Lower leg skin (tissue), 4 donors: ENCODE measurements at regions not wholly inside any gene's neighbourhood (a gene's known extent, or its start where the extent isn't known, plus 50 kb on each side); places are given as distances from the start of the nearest gene placed in this dataset.

ENCODE experiments used
- DNase-seq, 2 donors: peaks; one replicate each; pipeline ENCODE4 v3.0.0-alpha.2; 2019; ENCODE audit warnings: low spot score in 2 of 2
- H3K4me3 ChIP-seq: fragments of 200-600 bp; sonication (generic); 2 replicates; pipeline ENCODE4 v1.5.1; 2017; ENCODE audit warnings: mild to moderate bottlenecking, low read depth; ENCODE audit not compliant: poor library complexity, severe bottlenecking
- POLR2A ChIP-seq, 2 donors: fragments of 450-650 bp; IDR thresholded peaks; one replicate each; pipeline ENCODE4 v1.6.1; 2016 to 2017; ENCODE audit warnings: antibody characterized with exemption in 2 of 2, mild to moderate bottlenecking in 1 of 2, moderate library complexity in 1 of 2
- WGBS, 2 donors: methylation state at CpG; one replicate each; pipeline ENCODE4 v1.1.5; 2018; 5-methylcytosine and 5-hydroxymethylcytosine counted together
- intact Hi-C: fragments of 100-400 bp; cut with DNase I; formaldehyde crosslinking; loops from one replicate; pipeline ENCODE4 v1.15.0; 2023; ENCODE audit warnings: low total_unique reads
- TF ChIP-seq, protein P1 (sequence below), 3 donors: fragments of 450-650 bp; IDR thresholded peaks; one replicate each; pipeline ENCODE4 v1.5.1; 2016; ENCODE audit warnings: antibody characterized with exemption in 3 of 3, mild to moderate bottlenecking in 3 of 3, moderate library complexity in 2 of 3

GRCh38 chr14:28656704-28657255 lies 109.8 kb upstream of the FOXG1 start:
- no peak overlapping the region for H3K4me3 ChIP-seq
- TF ChIP-seq POLR2A (IDR thresholded peaks at IDR 0.05), result no peak
- TF ChIP-seq, protein P1, sequence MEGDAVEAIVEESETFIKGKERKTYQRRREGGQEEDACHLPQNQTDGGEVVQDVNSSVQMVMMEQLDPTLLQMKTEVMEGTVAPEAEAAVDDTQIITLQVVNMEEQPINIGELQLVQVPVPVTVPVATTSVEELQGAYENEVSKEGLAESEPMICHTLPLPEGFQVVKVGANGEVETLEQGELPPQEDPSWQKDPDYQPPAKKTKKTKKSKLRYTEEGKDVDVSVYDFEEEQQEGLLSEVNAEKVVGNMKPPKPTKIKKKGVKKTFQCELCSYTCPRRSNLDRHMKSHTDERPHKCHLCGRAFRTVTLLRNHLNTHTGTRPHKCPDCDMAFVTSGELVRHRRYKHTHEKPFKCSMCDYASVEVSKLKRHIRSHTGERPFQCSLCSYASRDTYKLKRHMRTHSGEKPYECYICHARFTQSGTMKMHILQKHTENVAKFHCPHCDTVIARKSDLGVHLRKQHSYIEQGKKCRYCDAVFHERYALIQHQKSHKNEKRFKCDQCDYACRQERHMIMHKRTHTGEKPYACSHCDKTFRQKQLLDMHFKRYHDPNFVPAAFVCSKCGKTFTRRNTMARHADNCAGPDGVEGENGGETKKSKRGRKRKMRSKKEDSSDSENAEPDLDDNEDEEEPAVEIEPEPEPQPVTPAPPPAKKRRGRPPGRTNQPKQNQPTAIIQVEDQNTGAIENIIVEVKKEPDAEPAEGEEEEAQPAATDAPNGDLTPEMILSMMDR (IDR thresholded peaks at IDR 0.05), result no peak
- WGBS, 2 donors, result 27 to 35% methylated on average over 1 of the region's 1 CpG
- DNase-seq, result no peak
- intact Hi-C loops, result no loop called here

DNA sequence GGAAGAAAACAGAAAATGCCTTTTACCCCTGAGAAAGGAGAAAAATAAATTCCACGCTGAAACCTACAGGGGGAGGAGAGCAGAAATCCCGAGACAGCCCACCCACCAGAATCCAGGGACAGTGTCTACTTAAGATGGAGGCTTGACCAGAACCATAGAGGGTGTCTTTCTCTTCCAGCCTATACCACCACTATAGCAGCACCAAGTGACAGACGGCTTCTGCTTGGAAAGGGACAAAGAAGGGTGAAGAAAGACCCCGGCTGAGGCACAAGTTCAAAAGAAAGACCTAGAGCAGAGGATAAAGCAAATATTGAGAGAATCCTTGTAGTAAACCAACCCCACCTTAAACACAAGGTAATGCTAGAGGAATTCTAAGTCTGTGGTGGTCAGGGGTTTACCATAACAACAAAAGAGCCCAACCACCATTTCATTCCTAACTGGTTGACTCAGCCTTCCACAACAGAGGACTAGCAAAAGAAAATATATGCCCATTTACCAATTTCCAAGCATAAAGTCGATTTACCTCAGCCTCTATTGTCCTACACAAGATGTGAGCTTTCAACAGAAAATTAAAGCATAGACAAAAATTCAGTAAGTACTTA lies 105.3 kb upstream of the FOXG1 start:
- H3K4me3 ChIP-seq, result no peak overlapping the region
- no peak for TF ChIP-seq POLR2A (IDR thresholded peaks at IDR 0.05)
- TF ChIP-seq, protein P1 (IDR thresholded peaks at IDR 0.05), result no peak
- 55 to 64% methylated on average over 5 of the region's 5 CpGs for WGBS, 2 donors
- DNase-seq, result no peak
- intact Hi-C loops, result no loop called here

- no peak for TF ChIP-seq POLR2A (IDR thresholded peaks at IDR 0.05)
- TF ChIP-seq, protein P1 (IDR thresholded peaks at IDR 0.05), result no peak
- no peak for DNase-seq
- 64 to 65% methylated on average over 2 of the region's 2 CpGs for WGBS, 2 donors
- intact Hi-C loops, result no loop called here
- no peak overlapping the region for H3K4me3 ChIP-seq
Observed at GRCh38 chr14:28666961-28667360, 99.6 kb upstream of the FOXG1 start.

DNA sequence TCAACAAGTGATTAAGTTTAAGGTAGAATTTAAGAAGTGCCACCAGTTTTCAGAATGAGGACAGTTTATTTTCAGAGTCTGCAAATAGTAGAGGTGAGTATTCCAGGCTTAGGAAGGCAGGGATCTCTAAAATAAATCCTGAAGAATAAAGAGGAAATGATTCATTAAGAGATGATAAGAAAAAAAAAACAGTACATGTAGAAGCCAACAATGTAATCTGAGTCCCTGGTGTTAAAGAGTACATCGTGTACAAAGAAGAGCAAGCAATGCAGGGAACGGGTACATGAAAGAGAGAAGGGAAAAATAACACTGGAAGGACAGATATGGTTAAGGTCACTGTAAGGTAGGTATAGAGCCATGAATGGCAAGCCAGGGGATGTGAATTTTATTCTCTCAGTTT lies 95.2 kb upstream of the FOXG1 start:
- 34 to 43% methylated on average over 2 of the region's 2 CpGs for WGBS, 2 donors
- intact Hi-C loops, result no loop called here
- TF ChIP-seq, protein P1 (IDR thresholded peaks at IDR 0.05), result no peak
- TF ChIP-seq POLR2A (IDR thresholded peaks at IDR 0.05), result no peak

GRCh38 chr14:28673056-28673455 lies 93.5 kb upstream of the FOXG1 start:
- no peak for TF ChIP-seq POLR2A (IDR thresholded peaks at IDR 0.05)
- TF ChIP-seq, protein P1 (IDR thresholded peaks at IDR 0.05), result no peak
- intact Hi-C loops, result no loop called here
- WGBS, 2 donors, result 79 to 91% methylated on average over 4 of the region's 4 CpGs
- DNase-seq, result no peak
- H3K4me3 ChIP-seq, result no peak overlapping the region

More for the DNA sequence above, 95.2 kb upstream of the FOXG1 start:
- no peak for DNase-seq
- H3K4me3 ChIP-seq, result no peak overlapping the region

GRCh38 chr14:28676479-28676878 lies 90.1 kb upstream of the FOXG1 start:
- DNase-seq, result no peak
- TF ChIP-seq, protein P1 (IDR thresholded peaks at IDR 0.05), result no peak
- no peak for TF ChIP-seq POLR2A (IDR thresholded peaks at IDR 0.05)
- 13 to 30% methylated on average over 4 of the region's 4 CpGs for WGBS, 2 donors
- H3K4me3 ChIP-seq, result no peak overlapping the region
- intact Hi-C loops, result no loop called here
